ENCODE measurements at regions not wholly inside any gene's neighbourhood (a gene's known extent, or its start where the extent isn't known, plus 50 kb on each side); places are given as distances from the start of the nearest gene placed in this dataset.

DNA sequence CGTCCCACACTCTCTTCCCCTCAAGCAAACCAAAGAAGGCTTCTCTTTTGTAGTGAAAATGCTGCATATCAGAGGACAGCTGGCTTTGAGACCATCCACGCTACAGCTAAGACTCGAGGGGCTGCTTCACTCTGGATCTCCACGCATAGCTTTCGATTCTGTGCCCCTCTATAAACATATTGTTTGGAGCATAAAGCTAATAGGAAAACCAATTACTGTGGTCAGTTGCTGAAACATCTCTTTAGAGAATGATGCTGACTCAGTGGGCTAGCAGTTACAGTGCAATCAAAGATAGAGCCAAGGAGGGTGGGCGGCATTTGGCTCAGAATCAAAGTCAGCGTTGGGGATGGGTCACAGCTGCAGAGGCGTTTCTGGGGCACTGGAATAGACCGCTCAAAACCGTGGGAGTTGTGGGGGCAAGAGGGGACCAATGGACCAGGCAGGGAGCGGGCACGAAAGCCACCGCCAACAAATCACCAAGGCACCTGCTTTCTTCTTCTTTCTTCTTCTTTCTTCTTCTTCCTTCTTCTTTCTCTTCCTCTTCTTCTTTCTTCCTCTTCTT, 76.7 kb downstream of the RASL11A start:
- TF ChIP-seq SIN3A (IDR thresholded peaks at IDR 0.05; ENCODE audit: low read depth) (no peak), ZNF274 (IDR thresholded peaks at IDR 0.05; ENCODE audit: low read depth, low read length) (no peak), POLR2A (IDR thresholded peaks at IDR 0.05; ENCODE audit: borderline replicate concordance, extremely low read depth, insufficient read depth, insufficient read length) (no peak), ATF3 (IDR thresholded peaks at IDR 0.05) (no peak), CEBPB (IDR thresholded peaks at IDR 0.05; ENCODE audit: low read depth) (no peak), EZH2phosphoT487 (IDR thresholded peaks at IDR 0.05; ENCODE audit: borderline replicate concordance) (no peak), SP1 (IDR thresholded peaks at IDR 0.05; ENCODE audit: low read depth) (no peak), ELF1 (IDR thresholded peaks at IDR 0.05; ENCODE audit: borderline replicate concordance, low read depth) (no peak), RAD21 (IDR thresholded peaks at IDR 0.05; ENCODE audit: low read depth) (no peak), ZFX (IDR thresholded peaks at IDR 0.05) (no peak), POLR2AphosphoS5 (IDR thresholded peaks at IDR 0.05; ENCODE audit: low read depth, low read length) (no peak), REST (IDR thresholded peaks at IDR 0.05; ENCODE audit: low read depth) (no peak)
- TF ChIP-seq, protein P1, sequence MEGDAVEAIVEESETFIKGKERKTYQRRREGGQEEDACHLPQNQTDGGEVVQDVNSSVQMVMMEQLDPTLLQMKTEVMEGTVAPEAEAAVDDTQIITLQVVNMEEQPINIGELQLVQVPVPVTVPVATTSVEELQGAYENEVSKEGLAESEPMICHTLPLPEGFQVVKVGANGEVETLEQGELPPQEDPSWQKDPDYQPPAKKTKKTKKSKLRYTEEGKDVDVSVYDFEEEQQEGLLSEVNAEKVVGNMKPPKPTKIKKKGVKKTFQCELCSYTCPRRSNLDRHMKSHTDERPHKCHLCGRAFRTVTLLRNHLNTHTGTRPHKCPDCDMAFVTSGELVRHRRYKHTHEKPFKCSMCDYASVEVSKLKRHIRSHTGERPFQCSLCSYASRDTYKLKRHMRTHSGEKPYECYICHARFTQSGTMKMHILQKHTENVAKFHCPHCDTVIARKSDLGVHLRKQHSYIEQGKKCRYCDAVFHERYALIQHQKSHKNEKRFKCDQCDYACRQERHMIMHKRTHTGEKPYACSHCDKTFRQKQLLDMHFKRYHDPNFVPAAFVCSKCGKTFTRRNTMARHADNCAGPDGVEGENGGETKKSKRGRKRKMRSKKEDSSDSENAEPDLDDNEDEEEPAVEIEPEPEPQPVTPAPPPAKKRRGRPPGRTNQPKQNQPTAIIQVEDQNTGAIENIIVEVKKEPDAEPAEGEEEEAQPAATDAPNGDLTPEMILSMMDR (IDR thresholded peaks at IDR 0.05 in 2 of 3, conservative IDR thresholded peaks at IDR 0.05 in 1 of 3; ENCODE audit: borderline replicate concordance in 1 of 3, insufficient read depth in 1 of 3, low read depth in 2 of 3, low read length in 2 of 3): no peak
- TF ChIP-seq, protein P2, sequence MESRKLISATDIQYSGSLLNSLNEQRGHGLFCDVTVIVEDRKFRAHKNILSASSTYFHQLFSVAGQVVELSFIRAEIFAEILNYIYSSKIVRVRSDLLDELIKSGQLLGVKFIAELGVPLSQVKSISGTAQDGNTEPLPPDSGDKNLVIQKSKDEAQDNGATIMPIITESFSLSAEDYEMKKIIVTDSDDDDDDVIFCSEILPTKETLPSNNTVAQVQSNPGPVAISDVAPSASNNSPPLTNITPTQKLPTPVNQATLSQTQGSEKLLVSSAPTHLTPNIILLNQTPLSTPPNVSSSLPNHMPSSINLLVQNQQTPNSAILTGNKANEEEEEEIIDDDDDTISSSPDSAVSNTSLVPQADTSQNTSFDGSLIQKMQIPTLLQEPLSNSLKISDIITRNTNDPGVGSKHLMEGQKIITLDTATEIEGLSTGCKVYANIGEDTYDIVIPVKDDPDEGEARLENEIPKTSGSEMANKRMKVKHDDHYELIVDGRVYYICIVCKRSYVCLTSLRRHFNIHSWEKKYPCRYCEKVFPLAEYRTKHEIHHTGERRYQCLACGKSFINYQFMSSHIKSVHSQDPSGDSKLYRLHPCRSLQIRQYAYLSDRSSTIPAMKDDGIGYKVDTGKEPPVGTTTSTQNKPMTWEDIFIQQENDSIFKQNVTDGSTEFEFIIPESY (IDR thresholded peaks at IDR 0.05; ENCODE audit: extremely low read depth, insufficient replicate concordance, low read length): no peak

Measured in HCT116 (cell line).